ENCODE measurements at regions not wholly inside any gene's neighbourhood (a gene's known extent, or its start where the extent isn't known, plus 50 kb on each side); places are given as distances from the start of the nearest gene placed in this dataset.

GRCh38 chr19:31500197-31500830, 151.1 kb upstream of the TSHZ3 start:
- TF ChIP-seq POLR2AphosphoS5 (IDR thresholded peaks at IDR 0.05) (no peak), POLR2A (IDR thresholded peaks at IDR 0.05) (no peak), EP300 (IDR thresholded peaks at IDR 0.05) (no peak)
- TF ChIP-seq, protein P1, sequence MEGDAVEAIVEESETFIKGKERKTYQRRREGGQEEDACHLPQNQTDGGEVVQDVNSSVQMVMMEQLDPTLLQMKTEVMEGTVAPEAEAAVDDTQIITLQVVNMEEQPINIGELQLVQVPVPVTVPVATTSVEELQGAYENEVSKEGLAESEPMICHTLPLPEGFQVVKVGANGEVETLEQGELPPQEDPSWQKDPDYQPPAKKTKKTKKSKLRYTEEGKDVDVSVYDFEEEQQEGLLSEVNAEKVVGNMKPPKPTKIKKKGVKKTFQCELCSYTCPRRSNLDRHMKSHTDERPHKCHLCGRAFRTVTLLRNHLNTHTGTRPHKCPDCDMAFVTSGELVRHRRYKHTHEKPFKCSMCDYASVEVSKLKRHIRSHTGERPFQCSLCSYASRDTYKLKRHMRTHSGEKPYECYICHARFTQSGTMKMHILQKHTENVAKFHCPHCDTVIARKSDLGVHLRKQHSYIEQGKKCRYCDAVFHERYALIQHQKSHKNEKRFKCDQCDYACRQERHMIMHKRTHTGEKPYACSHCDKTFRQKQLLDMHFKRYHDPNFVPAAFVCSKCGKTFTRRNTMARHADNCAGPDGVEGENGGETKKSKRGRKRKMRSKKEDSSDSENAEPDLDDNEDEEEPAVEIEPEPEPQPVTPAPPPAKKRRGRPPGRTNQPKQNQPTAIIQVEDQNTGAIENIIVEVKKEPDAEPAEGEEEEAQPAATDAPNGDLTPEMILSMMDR (IDR thresholded peaks at IDR 0.05): no peak

Measured in gastroesophageal sphincter (tissue), 3 donors.